HUES6 (cell line): ENCODE measurements at regions not wholly inside any gene's neighbourhood (a gene's known extent, or its start where the extent isn't known, plus 50 kb on each side); places are given as distances from the start of the nearest gene placed in this dataset.
A peak's percentile ranks its signal among the peaks of the same experiment; 100 is the strongest.

Source experiments
- H3K27ac ChIP-seq: 2 replicates; pipeline ENCODE4 v1.7.0; 2013; ENCODE audit warnings: low read depth, mild to moderate bottlenecking, low read length, inconsistent platforms
- H3K27me3 ChIP-seq: 2 replicates; pipeline ENCODE4 v1.6.1; 2013; ENCODE audit warnings: low read length; ENCODE audit not compliant: control insufficient read depth, insufficient read depth
- H3K36me3 ChIP-seq: 2 replicates; pipeline ENCODE4 v1.6.1; 2013; ENCODE audit warnings: low read length; ENCODE audit not compliant: control insufficient read depth, insufficient read depth
- H3K4me1 ChIP-seq: 2 replicates; pipeline ENCODE4 v1.6.1; 2013; ENCODE audit warnings: low read length; ENCODE audit not compliant: control insufficient read depth, insufficient read depth
- H3K4me3 ChIP-seq: 2 replicates; pipeline ENCODE4 v1.5.1; 2013; ENCODE audit warnings: low read depth, low read length
- H3K9ac ChIP-seq: one replicate; pipeline ENCODE4 v1.6.1; 2013; ENCODE audit warnings: mild to moderate bottlenecking, low read length
- H3K9me3 ChIP-seq: 2 replicates; pipeline ENCODE4 v1.6.1; 2013; ENCODE audit warnings: low read depth, low read length; ENCODE audit not compliant: control insufficient read depth, insufficient read depth

- peaks cover 5% of the 10 kb centered on the region; the same call in 1 of the 2 replicates for H3K27me3 ChIP-seq
Measured at GRCh38 chr20:20829681-20830080, 117.2 kb upstream of the RALGAPA2 start.

GRCh38 chr20:20827992-20828597 lies 115.7 kb upstream of the RALGAPA2 start:
- Histone ChIP-seq H3K4me1 (peaks cover 6% of the 10 kb centered on the region; the same call in 1 of the 2 replicates), H3K27me3 (peaks cover 5% of the 10 kb centered on the region; the same call in 1 of the 2 replicates), H3K27ac (no peak overlapping the region), H3K4me3 (no peak overlapping the region), H3K9me3 (peaks cover 19% of the 10 kb centered on the region), H3K36me3 (no peaks in the 10 kb centered on the region), H3K9ac (no peak overlapping the region)

More at GRCh38 chr20:20829681-20830080, 117.2 kb upstream of the RALGAPA2 start:
- no peak overlapping the region for H3K27ac ChIP-seq
- peaks cover 5% of the 10 kb centered on the region; the same call in 1 of the 2 replicates for H3K4me1 ChIP-seq
- H3K9me3 ChIP-seq = peaks cover 19% of the 10 kb centered on the region
- no peaks in the 10 kb centered on the region for H3K36me3 ChIP-seq
- H3K4me3 ChIP-seq = no peak overlapping the region
- no peak overlapping the region for H3K9ac ChIP-seq

GRCh38 chr20:20824924-20825584 lies 112.6 kb upstream of the RALGAPA2 start:
- peaks cover 27% of the 10 kb centered on the region for H3K4me1 ChIP-seq
- no peak overlapping the region for H3K9ac ChIP-seq
- H3K36me3 ChIP-seq = no peaks in the 10 kb centered on the region
- H3K9me3 ChIP-seq = peaks cover 12% of the 10 kb centered on the region
- H3K27ac ChIP-seq = no peak overlapping the region
- no peak overlapping the region for H3K4me3 ChIP-seq
- peaks cover 5% of the 10 kb centered on the region; the same call in 1 of the 2 replicates for H3K27me3 ChIP-seq

- H3K27ac ChIP-seq = no peak overlapping the region
- H3K36me3 ChIP-seq = no peaks in the 10 kb centered on the region
- H3K9ac ChIP-seq = no peak overlapping the region
- H3K4me1 ChIP-seq = peaks cover 27% of the 10 kb centered on the region
- H3K9me3 ChIP-seq = peaks cover under 1% of the 10 kb centered on the region; the same call in 1 of the 2 replicates
- H3K27me3 ChIP-seq = peaks cover 5% of the 10 kb centered on the region; the same call in 1 of the 2 replicates
- no peak overlapping the region for H3K4me3 ChIP-seq
Measured at GRCh38 chr20:20823476-20823881, 111.0 kb upstream of the RALGAPA2 start.

- Histone ChIP-seq H3K36me3 (no peaks in the 10 kb centered on the region), H3K4me3 (no peak overlapping the region), H3K4me1 (peaks cover 37% of the 10 kb centered on the region), H3K27me3 (no peaks in the 10 kb centered on the region), H3K9me3 (no peaks in the 10 kb centered on the region), H3K27ac (peak overlapping the region; percentile 1; the same call in 1 of the 2 replicates), H3K9ac (no peak overlapping the region)
Measured at GRCh38 chr20:20821484-20822260, 109.2 kb upstream of the RALGAPA2 start.

- H3K9me3 ChIP-seq = no peaks in the 10 kb centered on the region
- H3K9ac ChIP-seq = peak overlapping the region; percentile 39
- H3K4me3 ChIP-seq = no peak overlapping the region
- peak overlapping the region; percentile 1; the same call in 1 of the 2 replicates for H3K27ac ChIP-seq
- no peaks in the 10 kb centered on the region for H3K27me3 ChIP-seq
- H3K36me3 ChIP-seq = no peaks in the 10 kb centered on the region
- peaks cover 43% of the 10 kb centered on the region for H3K4me1 ChIP-seq
Measured at GRCh38 chr20:20820785-20821483, 108.5 kb upstream of the RALGAPA2 start.

GRCh38 chr20:20820104-20820503 lies 107.7 kb upstream of the RALGAPA2 start:
- no peak overlapping the region for H3K27ac ChIP-seq
- peak overlapping the region; percentile 39 for H3K9ac ChIP-seq
- H3K27me3 ChIP-seq = no peaks in the 10 kb centered on the region

GRCh38 chr20:20816969-20817755 lies 104.7 kb upstream of the RALGAPA2 start:
- H3K27me3 ChIP-seq = no peaks in the 10 kb centered on the region
- no peak overlapping the region for H3K27ac ChIP-seq
- no peaks in the 10 kb centered on the region for H3K9me3 ChIP-seq
- no peaks in the 10 kb centered on the region for H3K36me3 ChIP-seq
- no peak overlapping the region for H3K9ac ChIP-seq
- H3K4me3 ChIP-seq = no peak overlapping the region
- H3K4me1 ChIP-seq = peaks cover 54% of the 10 kb centered on the region

More at GRCh38 chr20:20820104-20820503, 107.7 kb upstream of the RALGAPA2 start:
- Histone ChIP-seq H3K4me1 (peaks cover 49% of the 10 kb centered on the region), H3K36me3 (no peaks in the 10 kb centered on the region), H3K4me3 (no peak overlapping the region; the same call in 1 of the 2 replicates), H3K9me3 (no peaks in the 10 kb centered on the region)

GRCh38 chr20:20815711-20816455 lies 103.4 kb upstream of the RALGAPA2 start:
- Histone ChIP-seq H3K9me3 (0 out of 2 replicates have a peak, but pooled peaks cover 2% of the 10 kb centered on the region), H3K4me1 (peaks cover 42% of the 10 kb centered on the region), H3K9ac (no peak overlapping the region), H3K36me3 (no peaks in the 10 kb centered on the region), H3K27me3 (no peaks in the 10 kb centered on the region), H3K4me3 (peak overlapping the region; percentile 19; the same call in 1 of the 2 replicates), H3K27ac (peak overlapping the region; percentile 64)
